ENCODE measurements at regions not wholly inside any gene's neighbourhood (a gene's known extent, or its start where the extent isn't known, plus 50 kb on each side); places are given as distances from the start of the nearest gene placed in this dataset.

DNA sequence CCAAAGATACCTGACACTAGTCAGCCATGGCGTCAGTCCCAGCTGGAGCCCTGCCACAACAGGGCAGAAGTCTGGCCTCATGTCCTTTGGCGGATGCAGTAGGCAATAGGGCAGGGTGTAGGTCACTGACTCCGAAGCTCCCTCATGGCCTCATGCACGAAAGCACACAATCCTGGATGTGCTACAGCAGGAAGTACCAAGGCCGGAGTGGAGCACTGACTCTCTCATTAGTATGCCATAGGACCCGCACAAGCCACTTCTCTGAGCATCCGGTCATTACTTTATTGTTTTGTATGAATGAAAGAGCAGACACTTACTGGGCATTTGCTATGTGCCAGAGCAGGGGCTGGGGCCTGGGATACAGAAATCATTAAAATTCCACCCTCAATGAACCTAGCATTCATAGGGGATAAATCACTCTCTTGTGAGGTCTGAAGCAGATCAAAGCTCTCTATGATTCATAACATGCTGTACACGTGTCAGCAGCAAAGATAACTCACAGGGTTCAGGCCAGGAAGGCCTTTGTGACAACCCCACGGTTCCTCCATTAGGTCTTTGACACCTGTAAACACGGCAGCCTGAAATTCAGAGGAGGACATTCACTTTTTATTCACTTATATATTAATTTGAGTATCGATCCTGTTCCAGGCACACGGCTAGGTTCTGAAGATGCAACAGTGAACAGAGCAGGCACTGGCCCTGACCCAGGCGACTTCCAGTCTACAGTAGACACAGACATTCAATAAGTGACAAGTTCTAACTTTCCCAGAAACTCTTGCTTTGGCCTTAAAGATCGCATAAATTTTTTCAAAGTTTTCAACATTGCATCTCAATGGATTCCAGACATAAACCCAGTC lies 357.9 kb upstream of the USP24 start:
- Histone ChIP-seq H3K4me1 (peaks cover 18% of the 10 kb centered on the region), H3K4me3 (no peak overlapping the region), H3K9me3 (no peaks in the 10 kb centered on the region), H3K27ac (no peak overlapping the region), H3K27me3 (no peaks in the 10 kb centered on the region), H3K36me3 (no peaks in the 10 kb centered on the region)
- no peak for DNase-seq (ENCODE audit: low spot score in 2 of 2)
- TF ChIP-seq POLR2AphosphoS5 (IDR thresholded peaks at IDR 0.05) (no peak), EP300 (IDR thresholded peaks at IDR 0.05) (no peak), POLR2A (IDR thresholded peaks at IDR 0.05) (no peak), CTCF (IDR thresholded peaks at IDR 0.05) (no peak)
- 86% methylated on average over 14 of the region's 14 CpGs for WGBS

DNA sequence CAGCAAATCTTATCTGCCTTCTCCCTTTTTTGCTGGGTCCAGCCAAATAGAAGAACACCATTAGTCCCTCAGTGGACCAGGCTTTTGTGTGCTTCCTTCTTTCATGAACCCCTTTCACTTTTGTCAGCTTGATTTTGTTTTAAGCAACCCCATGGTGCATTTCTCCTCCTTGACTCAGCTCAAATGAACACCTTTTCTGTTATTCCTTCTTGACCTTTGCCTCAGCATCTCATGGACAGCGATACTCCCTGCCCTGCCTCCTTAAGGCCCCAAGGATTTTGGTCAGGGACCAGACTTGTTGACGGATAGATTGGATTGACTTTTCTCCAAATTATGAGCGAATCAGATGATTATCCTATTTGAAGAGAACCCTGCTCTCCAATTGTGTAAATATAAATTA lies 356.6 kb upstream of the USP24 start:
- no peak for DNase-seq (ENCODE audit: low spot score in 2 of 2)
- 86% methylated on average over 3 of the region's 3 CpGs for whole genome bisulfite sequencing

DNA sequence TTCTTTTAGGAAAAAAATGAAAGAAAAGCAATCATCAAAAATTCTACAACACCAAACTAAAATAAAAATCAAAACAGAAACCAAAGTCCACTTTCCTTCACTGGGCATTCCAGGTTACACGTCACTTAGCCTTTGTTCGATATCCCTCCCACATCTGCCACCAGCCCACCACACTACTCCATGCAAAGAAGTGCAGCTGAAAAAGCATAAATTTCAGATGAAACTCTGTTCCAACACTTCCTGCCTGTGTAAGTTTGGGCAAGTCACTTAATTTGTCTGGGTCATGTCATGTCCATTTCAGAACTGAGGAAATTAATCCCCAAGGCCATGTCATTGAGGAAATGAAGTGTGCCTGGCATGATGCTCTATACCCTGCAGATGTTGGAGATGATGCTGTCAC lies 354.3 kb upstream of the USP24 start:
- H3K4me1 ChIP-seq: no peaks in the 10 kb centered on the region
- H3K27me3 ChIP-seq: no peaks in the 10 kb centered on the region
- no peak overlapping the region for H3K4me3 ChIP-seq
- WGBS: 73% methylated on average over 2 of the region's 2 CpGs
- DNase-seq (ENCODE audit: low spot score in 2 of 2): no peak
- no peak overlapping the region for H3K27ac ChIP-seq
- no peaks in the 10 kb centered on the region for H3K9me3 ChIP-seq
- no peaks in the 10 kb centered on the region for H3K36me3 ChIP-seq
- TF ChIP-seq CTCF (IDR thresholded peaks at IDR 0.05): no peak
- TF ChIP-seq POLR2AphosphoS5 (IDR thresholded peaks at IDR 0.05): no peak
- TF ChIP-seq POLR2A (IDR thresholded peaks at IDR 0.05): no peak
- TF ChIP-seq EP300 (IDR thresholded peaks at IDR 0.05): no peak

More for the DNA sequence above, 356.6 kb upstream of the USP24 start:
- Histone ChIP-seq H3K36me3 (no peaks in the 10 kb centered on the region), H3K9me3 (no peaks in the 10 kb centered on the region), H3K4me3 (no peak overlapping the region), H3K27ac (no peak overlapping the region), H3K27me3 (no peaks in the 10 kb centered on the region), H3K4me1 (peaks cover 8% of the 10 kb centered on the region)
- TF ChIP-seq CTCF (IDR thresholded peaks at IDR 0.05) (no peak), POLR2A (IDR thresholded peaks at IDR 0.05) (no peak), POLR2AphosphoS5 (IDR thresholded peaks at IDR 0.05) (no peak), EP300 (IDR thresholded peaks at IDR 0.05) (no peak)

- Histone ChIP-seq H3K36me3 (no peaks in the 10 kb centered on the region), H3K27me3 (no peaks in the 10 kb centered on the region), H3K4me1 (no peaks in the 10 kb centered on the region), H3K9me3 (no peaks in the 10 kb centered on the region), H3K4me3 (no peak overlapping the region), H3K27ac (no peak overlapping the region)
- WGBS: 94% methylated on average over 2 of the region's 2 CpGs
- TF ChIP-seq CTCF (IDR thresholded peaks at IDR 0.05): no peak
- TF ChIP-seq POLR2A (IDR thresholded peaks at IDR 0.05): no peak
- TF ChIP-seq EP300 (IDR thresholded peaks at IDR 0.05): no peak
- TF ChIP-seq POLR2AphosphoS5 (IDR thresholded peaks at IDR 0.05): no peak
- DNase-seq (ENCODE audit: low spot score in 2 of 2): no peak
Measured at GRCh38 chr1:55568732-55569131, 353.6 kb upstream of the USP24 start.

- H3K4me1 ChIP-seq: peaks cover 7% of the 10 kb centered on the region
- WGBS: 47% methylated on average over 1 of the region's 1 CpG
- no peak for DNase-seq (ENCODE audit: low spot score in 2 of 2)
- TF ChIP-seq POLR2AphosphoS5 (IDR thresholded peaks at IDR 0.05): no peak
- no peak for TF ChIP-seq POLR2A (IDR thresholded peaks at IDR 0.05)
- no peak for TF ChIP-seq EP300 (IDR thresholded peaks at IDR 0.05)
- no peak for TF ChIP-seq CTCF (IDR thresholded peaks at IDR 0.05)
- H3K27ac ChIP-seq: peak overlapping the region; percentile 75
- no peaks in the 10 kb centered on the region for H3K9me3 ChIP-seq
- H3K4me3 ChIP-seq: no peak overlapping the region
- H3K27me3 ChIP-seq: no peaks in the 10 kb centered on the region
- no peaks in the 10 kb centered on the region for H3K36me3 ChIP-seq
Measured at GRCh38 chr1:55560266-55560665, 345.1 kb upstream of the USP24 start.

Measured in suprapubic skin (tissue), 4 donors.